ENCODE measurements at regions not wholly inside any gene's neighbourhood (a gene's known extent, or its start where the extent isn't known, plus 50 kb on each side); places are given as distances from the start of the nearest gene placed in this dataset.

- H3K9me3 Mint-ChIP-seq, result peaks cover 0 to 9% (median 5%) of the 10 kb centered on the region in 8 donors
These were observed 129.0 kb downstream of the LYPLAL1 start for GRCh38 chr1:219302697-219303096.

GRCh38 chr1:219299420-219299819 is 125.7 kb downstream of the LYPLAL1 start:
- Histone ChIP-seq H3K27ac (ENCODE audit: low read depth, low read length) (no peak overlapping the region), H3K4me1 (ENCODE audit: insufficient read depth, low read length) (no peaks in the 10 kb centered on the region), H3K27me3 (ENCODE audit: insufficient read depth, low read length) (no peaks in the 10 kb centered on the region), H3K4me3 (ENCODE audit: low read length in 2 of 2) (no peak overlapping the region), H3K36me3 (ENCODE audit: insufficient read depth, low read length) (no peaks in the 10 kb centered on the region), H3K9me3 (ENCODE audit: control insufficient read depth in 1 of 2, low read length in 2 of 2) (no peaks in the 10 kb centered on the region)
- H3K36me3 Mint-ChIP-seq, result peaks cover 0 to 11% of the 10 kb centered on the region in 2 donors
- H3K4me1 Mint-ChIP-seq, result no peaks in the 10 kb centered on the region
- no peak overlapping the region for H3K4me3 Mint-ChIP-seq
- intact Hi-C loops (cut with micrococcal nuclease), result no loop called here
- DNase-seq, result no peak
- POLR2A ChIA-PET (ENCODE audit: partially characterized antibody), result no interaction called here
- no peaks in the 10 kb centered on the region for H3K27me3 Mint-ChIP-seq
- CTCF ChIA-PET (ENCODE audit: partially characterized antibody), result no interaction called here
- no peak overlapping the region for H3K27ac Mint-ChIP-seq
- peaks cover 0 to 4% (median 0%) of the 10 kb centered on the region in 8 donors for H3K9me3 Mint-ChIP-seq

More at GRCh38 chr1:219302697-219303096, 129.0 kb downstream of the LYPLAL1 start:
- H3K4me1 Mint-ChIP-seq, result no peaks in the 10 kb centered on the region
- no peak overlapping the region for H3K27ac Mint-ChIP-seq
- ChIA-PET POLR2A (ENCODE audit: partially characterized antibody) (no interaction called here), CTCF (ENCODE audit: partially characterized antibody) (no interaction called here)
- H3K36me3 ChIP-seq (ENCODE audit: insufficient read depth, low read length), result no peaks in the 10 kb centered on the region
- H3K4me3 ChIP-seq (ENCODE audit: low read length in 2 of 2), result no peak overlapping the region
- intact Hi-C loops (cut with micrococcal nuclease), result no loop called here
- no peaks in the 10 kb centered on the region for H3K27me3 ChIP-seq (ENCODE audit: insufficient read depth, low read length)
- no peak overlapping the region for H3K4me3 Mint-ChIP-seq
- DNase-seq, result no peak
- no peaks in the 10 kb centered on the region for H3K27me3 Mint-ChIP-seq
- no peaks in the 10 kb centered on the region for H3K36me3 Mint-ChIP-seq
- H3K27ac ChIP-seq (ENCODE audit: low read depth, low read length), result no peak overlapping the region
- H3K9me3 ChIP-seq (ENCODE audit: control insufficient read depth in 1 of 2, low read length in 2 of 2), result no peaks in the 10 kb centered on the region
- no peaks in the 10 kb centered on the region for H3K4me1 ChIP-seq (ENCODE audit: insufficient read depth, low read length)

GRCh38 chr1:219298571-219299148 is 125.0 kb downstream of the LYPLAL1 start:
- Mint-ChIP-seq H3K36me3 (peaks cover 0 to 11% of the 10 kb centered on the region in 2 donors), H3K9me3 (peaks cover 0 to 4% (median 0%) of the 10 kb centered on the region in 8 donors), H3K27me3 (no peaks in the 10 kb centered on the region), H3K4me3 (no peak overlapping the region), H3K4me1 (no peaks in the 10 kb centered on the region), H3K27ac (no peak overlapping the region)
- Histone ChIP-seq H3K27me3 (ENCODE audit: insufficient read depth, low read length) (no peaks in the 10 kb centered on the region), H3K4me3 (ENCODE audit: low read length in 2 of 2) (no peak overlapping the region), H3K36me3 (ENCODE audit: insufficient read depth, low read length) (no peaks in the 10 kb centered on the region), H3K4me1 (ENCODE audit: insufficient read depth, low read length) (no peaks in the 10 kb centered on the region), H3K27ac (ENCODE audit: low read depth, low read length) (no peak overlapping the region), H3K9me3 (ENCODE audit: control insufficient read depth in 1 of 2, low read length in 2 of 2) (no peaks in the 10 kb centered on the region)
- CTCF ChIA-PET (ENCODE audit: partially characterized antibody), result interaction anchor here (0.6 kb wide), 1 partner anchor 47 kb away, joined by 3 read pairs; no protein-coding TSS in a partner anchor
- POLR2A ChIA-PET (ENCODE audit: partially characterized antibody), result no interaction called here
- no peak for DNase-seq
- intact Hi-C loops (cut with micrococcal nuclease), result no loop called here

GRCh38 chr1:219296430-219297355 is 123.0 kb downstream of the LYPLAL1 start:
- peaks cover 0 to 4% (median 0%) of the 10 kb centered on the region in 8 donors for H3K9me3 Mint-ChIP-seq
- H3K36me3 ChIP-seq (ENCODE audit: insufficient read depth, low read length), result no peaks in the 10 kb centered on the region
- peaks cover 0 to 11% of the 10 kb centered on the region in 2 donors for H3K36me3 Mint-ChIP-seq
- no peak for DNase-seq
- H3K27me3 ChIP-seq (ENCODE audit: insufficient read depth, low read length), result no peaks in the 10 kb centered on the region
- H3K27ac Mint-ChIP-seq, result no peak overlapping the region
- no peak overlapping the region for H3K4me3 Mint-ChIP-seq
- H3K27me3 Mint-ChIP-seq, result no peaks in the 10 kb centered on the region
- ChIA-PET CTCF (ENCODE audit: partially characterized antibody) (no interaction called here), POLR2A (ENCODE audit: partially characterized antibody) (no interaction called here)
- no peak overlapping the region for H3K27ac ChIP-seq (ENCODE audit: low read depth, low read length)
- no peaks in the 10 kb centered on the region for H3K9me3 ChIP-seq (ENCODE audit: control insufficient read depth in 1 of 2, low read length in 2 of 2)
- intact Hi-C loops (cut with micrococcal nuclease), result no loop called here
- H3K4me1 Mint-ChIP-seq, result no peaks in the 10 kb centered on the region
- H3K4me3 ChIP-seq (ENCODE audit: low read length in 2 of 2), result no peak overlapping the region
- H3K4me1 ChIP-seq (ENCODE audit: insufficient read depth, low read length), result no peaks in the 10 kb centered on the region

- no peaks in the 10 kb centered on the region for H3K27me3 Mint-ChIP-seq
- H3K9me3 Mint-ChIP-seq, result peaks cover 0 to 4% (median 0%) of the 10 kb centered on the region in 8 donors
- no peak for DNase-seq
- ChIA-PET POLR2A (ENCODE audit: partially characterized antibody) (no interaction called here), CTCF (ENCODE audit: partially characterized antibody) (no interaction called here)
- Histone ChIP-seq H3K4me1 (ENCODE audit: insufficient read depth, low read length) (no peaks in the 10 kb centered on the region), H3K9me3 (ENCODE audit: control insufficient read depth in 1 of 2, low read length in 2 of 2) (no peaks in the 10 kb centered on the region), H3K27ac (ENCODE audit: low read depth, low read length) (no peak overlapping the region), H3K36me3 (ENCODE audit: insufficient read depth, low read length) (no peaks in the 10 kb centered on the region), H3K4me3 (ENCODE audit: low read length in 2 of 2) (no peak overlapping the region), H3K27me3 (ENCODE audit: insufficient read depth, low read length) (no peaks in the 10 kb centered on the region)
- H3K4me3 Mint-ChIP-seq, result no peak overlapping the region
- H3K27ac Mint-ChIP-seq, result no peak overlapping the region
- no peaks in the 10 kb centered on the region for H3K4me1 Mint-ChIP-seq
- H3K36me3 Mint-ChIP-seq, result peaks cover 0 to 11% of the 10 kb centered on the region in 2 donors
- intact Hi-C loops (cut with micrococcal nuclease), result no loop called here
These were observed 120.6 kb downstream of the LYPLAL1 start for GRCh38 chr1:219294251-219294650.

GRCh38 chr1:219293410-219293809 is 119.7 kb downstream of the LYPLAL1 start:
- DNase-seq, result no peak
- H3K36me3 ChIP-seq (ENCODE audit: insufficient read depth, low read length), result no peaks in the 10 kb centered on the region
- Mint-ChIP-seq H3K27ac (no peak overlapping the region), H3K36me3 (peaks cover 0 to 11% of the 10 kb centered on the region in 2 donors), H3K27me3 (no peaks in the 10 kb centered on the region), H3K4me3 (no peak overlapping the region), H3K9me3 (peaks cover 0 to 4% (median 0%) of the 10 kb centered on the region in 8 donors), H3K4me1 (no peaks in the 10 kb centered on the region)
- no peak overlapping the region for H3K27ac ChIP-seq (ENCODE audit: low read depth, low read length)
- intact Hi-C loops (cut with micrococcal nuclease), result no loop called here
- ChIA-PET CTCF (ENCODE audit: partially characterized antibody) (no interaction called here), POLR2A (ENCODE audit: partially characterized antibody) (no interaction called here)
- no peak overlapping the region for H3K4me3 ChIP-seq (ENCODE audit: low read length in 2 of 2)
- no peaks in the 10 kb centered on the region for H3K27me3 ChIP-seq (ENCODE audit: insufficient read depth, low read length)
- H3K9me3 ChIP-seq (ENCODE audit: control insufficient read depth in 1 of 2, low read length in 2 of 2), result no peaks in the 10 kb centered on the region
- H3K4me1 ChIP-seq (ENCODE audit: insufficient read depth, low read length), result no peaks in the 10 kb centered on the region

- no peaks in the 10 kb centered on the region for H3K4me1 ChIP-seq (ENCODE audit: insufficient read depth, low read length)
- H3K4me3 Mint-ChIP-seq, result no peak overlapping the region
- ChIA-PET CTCF (ENCODE audit: partially characterized antibody) (no interaction called here), POLR2A (ENCODE audit: partially characterized antibody) (no interaction called here)
- no peak for DNase-seq
- H3K4me3 ChIP-seq (ENCODE audit: low read length in 2 of 2), result no peak overlapping the region
- H3K9me3 ChIP-seq (ENCODE audit: control insufficient read depth in 1 of 2, low read length in 2 of 2), result no peaks in the 10 kb centered on the region
- no peaks in the 10 kb centered on the region for H3K27me3 ChIP-seq (ENCODE audit: insufficient read depth, low read length)
- H3K4me1 Mint-ChIP-seq, result no peaks in the 10 kb centered on the region
- no peaks in the 10 kb centered on the region for H3K27me3 Mint-ChIP-seq
- intact Hi-C loops (cut with micrococcal nuclease), result no loop called here
- no peak overlapping the region for H3K27ac ChIP-seq (ENCODE audit: low read depth, low read length)
- peaks cover 0 to 4% (median 0%) of the 10 kb centered on the region in 8 donors for H3K9me3 Mint-ChIP-seq
- peaks cover 0 to 11% of the 10 kb centered on the region in 2 donors for H3K36me3 Mint-ChIP-seq
- no peaks in the 10 kb centered on the region for H3K36me3 ChIP-seq (ENCODE audit: insufficient read depth, low read length)
- H3K27ac Mint-ChIP-seq, result no peak overlapping the region
These were observed 119.3 kb downstream of the LYPLAL1 start for GRCh38 chr1:219292999-219293398.
